Omental fat pad (tissue), 3 donors: ENCODE measurements at regions not wholly inside any gene's neighbourhood (a gene's known extent, or its start where the extent isn't known, plus 50 kb on each side); places are given as distances from the start of the nearest gene placed in this dataset.

Experiments used
- ATAC-seq: fragments of 150-250 bp; one replicate; pipeline ENCODE4 v1.9.1; 2016; ENCODE audit warnings: mild to moderate bottlenecking, moderate library complexity; ENCODE audit not compliant: low FRiP score
- DNase-seq: peaks from one replicate; pipeline ENCODE4 v3.0.0-alpha.2; 2019; ENCODE audit warnings: low spot score
- CTCF ChIP-seq, 3 donors: fragments of 450-650 bp; IDR thresholded peaks; one replicate each; pipeline ENCODE4 v1.5.1; 2016 to 2017; ENCODE audit warnings: antibody characterized with exemption in 3 of 3, mild to moderate bottlenecking in 3 of 3, moderate library complexity in 2 of 3

GRCh38 chr18:76307293-76307690, 187.8 kb downstream of the ZNF516 start:
- no peak for TF ChIP-seq CTCF (IDR thresholded peaks at IDR 0.05)
- DNase-seq, result no peak
- no peak for ATAC-seq

- DNase-seq, result no peak
- no peak for TF ChIP-seq CTCF (IDR thresholded peaks at IDR 0.05)
- ATAC-seq, result no peak
Measured at GRCh38 chr18:76306685-76307292, 188.3 kb downstream of the ZNF516 start.

- ATAC-seq, result no peak
- no peak for TF ChIP-seq CTCF (IDR thresholded peaks at IDR 0.05)
Measured at GRCh38 chr18:76285866-76286265, 209.2 kb downstream of the ZNF516 start.

GRCh38 chr18:76281565-76281964, 213.5 kb downstream of the ZNF516 start:
- TF ChIP-seq CTCF (IDR thresholded peaks at IDR 0.05), result no peak
- DNase-seq (no peak), ATAC-seq (no peak)

More at GRCh38 chr18:76285866-76286265, 209.2 kb downstream of the ZNF516 start:
- no peak for DNase-seq

DNA sequence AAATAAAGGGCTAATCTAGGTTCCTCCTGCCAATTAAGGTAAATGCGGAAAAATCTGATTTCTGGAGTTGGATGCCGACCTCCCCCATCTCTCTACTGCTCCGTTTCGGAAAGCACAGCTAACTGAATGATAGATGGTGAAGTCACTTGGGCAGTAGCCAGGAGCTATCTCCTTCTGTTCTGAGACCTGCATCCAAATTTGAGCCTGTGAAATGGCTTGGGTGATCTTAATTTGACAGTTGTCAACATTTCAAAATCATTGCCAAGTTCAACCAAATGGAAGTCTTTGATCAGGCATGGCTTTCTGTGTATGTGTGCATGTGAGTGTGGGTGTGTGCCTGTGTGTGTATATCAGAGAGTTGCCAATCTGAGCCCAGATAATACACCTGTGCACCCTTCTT, 217.2 kb downstream of the ZNF516 start:
- ATAC-seq (no peak), DNase-seq (no peak)

GRCh38 chr18:76275727-76276313, 219.2 kb downstream of the ZNF516 start:
- ATAC-seq (no peak), DNase-seq (no peak)
- TF ChIP-seq CTCF (IDR thresholded peaks at IDR 0.05), result no peak

More for the DNA sequence above, 217.2 kb downstream of the ZNF516 start:
- TF ChIP-seq CTCF (IDR thresholded peaks at IDR 0.05), result no peak
